Endothelial cell (in vitro differentiated cells): ENCODE measurements at regions not wholly inside any gene's neighbourhood (a gene's known extent, or its start where the extent isn't known, plus 50 kb on each side); places are given as distances from the start of the nearest gene placed in this dataset.
"Not testable (repeated sequence)": the region's sequence is repeated elsewhere in the genome, so short reads cannot be mapped to it uniquely, and the experiment has no call there.

Experiments used
- DNase-seq: peaks from one replicate; pipeline ENCODE4 v3.0.0; 2021; ENCODE audit warnings: low spot score
- H3K27ac Mint-ChIP-seq: one replicate; pipeline ENCODE4 v1.8.0; 2021; ENCODE audit warnings: mixed read lengths, inconsistent platforms; ENCODE audit not compliant: unreplicated experiment
- H3K27me3 Mint-ChIP-seq: one replicate; pipeline ENCODE4 v1.8.0; 2021; ENCODE audit warnings: mild to moderate bottlenecking, moderate library complexity, mixed read lengths, inconsistent platforms; ENCODE audit not compliant: unreplicated experiment
- H3K36me3 Mint-ChIP-seq: one replicate; pipeline ENCODE4 v1.8.0; 2021; ENCODE audit warnings: mild to moderate bottlenecking, low read depth, mixed read lengths, inconsistent platforms; ENCODE audit not compliant: unreplicated experiment
- H3K4me1 Mint-ChIP-seq: one replicate; pipeline ENCODE4 v1.8.0; 2021; ENCODE audit warnings: mild to moderate bottlenecking, mixed read lengths, inconsistent platforms; ENCODE audit not compliant: unreplicated experiment
- H3K4me3 Mint-ChIP-seq: one replicate; pipeline ENCODE4 v1.8.0; 2021; ENCODE audit warnings: mild to moderate bottlenecking, mixed read lengths, inconsistent platforms; ENCODE audit not compliant: unreplicated experiment
- H3K9me3 Mint-ChIP-seq: one replicate; pipeline ENCODE4 v1.8.0; 2021; ENCODE audit warnings: mixed read lengths, inconsistent platforms; ENCODE audit not compliant: unreplicated experiment
- TF ChIP-seq, protein P1 (sequence below): fragments of 200-600 bp; sonication (generic); IDR thresholded peaks from one replicate; pipeline ENCODE4 v1.5.0; 2021; ENCODE audit warnings: antibody characterized with exemption; ENCODE audit not compliant: unreplicated experiment

DNA sequence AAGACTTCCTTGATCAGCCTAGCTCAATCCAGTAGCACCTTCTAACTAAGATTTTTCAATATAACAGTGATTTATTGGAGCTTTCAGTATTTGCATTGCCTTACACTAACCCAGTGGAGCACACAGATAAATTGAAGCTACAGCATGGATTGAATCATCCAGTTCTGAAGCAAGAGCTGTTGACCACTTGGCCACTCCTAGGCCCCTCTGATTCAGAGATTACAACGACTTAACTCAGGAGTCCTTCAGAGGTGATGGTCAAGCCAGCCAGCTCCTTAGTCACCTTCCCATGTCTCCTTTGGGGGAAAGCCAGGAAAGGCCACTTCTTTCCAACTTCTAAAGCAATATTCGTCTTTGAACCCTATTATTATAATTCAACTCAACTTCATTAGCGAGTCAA is 151.8 kb downstream of the TENT5C start:
- no peaks in the 10 kb centered on the region for H3K4me1 Mint-ChIP-seq
- no peaks in the 10 kb centered on the region for H3K36me3 Mint-ChIP-seq
- peaks cover 2% of the 10 kb centered on the region for H3K27me3 Mint-ChIP-seq
- no peak for DNase-seq
- no peak overlapping the region for H3K27ac Mint-ChIP-seq
- H3K9me3 Mint-ChIP-seq: no peaks in the 10 kb centered on the region
- TF ChIP-seq, protein P1, sequence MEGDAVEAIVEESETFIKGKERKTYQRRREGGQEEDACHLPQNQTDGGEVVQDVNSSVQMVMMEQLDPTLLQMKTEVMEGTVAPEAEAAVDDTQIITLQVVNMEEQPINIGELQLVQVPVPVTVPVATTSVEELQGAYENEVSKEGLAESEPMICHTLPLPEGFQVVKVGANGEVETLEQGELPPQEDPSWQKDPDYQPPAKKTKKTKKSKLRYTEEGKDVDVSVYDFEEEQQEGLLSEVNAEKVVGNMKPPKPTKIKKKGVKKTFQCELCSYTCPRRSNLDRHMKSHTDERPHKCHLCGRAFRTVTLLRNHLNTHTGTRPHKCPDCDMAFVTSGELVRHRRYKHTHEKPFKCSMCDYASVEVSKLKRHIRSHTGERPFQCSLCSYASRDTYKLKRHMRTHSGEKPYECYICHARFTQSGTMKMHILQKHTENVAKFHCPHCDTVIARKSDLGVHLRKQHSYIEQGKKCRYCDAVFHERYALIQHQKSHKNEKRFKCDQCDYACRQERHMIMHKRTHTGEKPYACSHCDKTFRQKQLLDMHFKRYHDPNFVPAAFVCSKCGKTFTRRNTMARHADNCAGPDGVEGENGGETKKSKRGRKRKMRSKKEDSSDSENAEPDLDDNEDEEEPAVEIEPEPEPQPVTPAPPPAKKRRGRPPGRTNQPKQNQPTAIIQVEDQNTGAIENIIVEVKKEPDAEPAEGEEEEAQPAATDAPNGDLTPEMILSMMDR: no peak
- H3K4me3 Mint-ChIP-seq: no peak overlapping the region

DNA sequence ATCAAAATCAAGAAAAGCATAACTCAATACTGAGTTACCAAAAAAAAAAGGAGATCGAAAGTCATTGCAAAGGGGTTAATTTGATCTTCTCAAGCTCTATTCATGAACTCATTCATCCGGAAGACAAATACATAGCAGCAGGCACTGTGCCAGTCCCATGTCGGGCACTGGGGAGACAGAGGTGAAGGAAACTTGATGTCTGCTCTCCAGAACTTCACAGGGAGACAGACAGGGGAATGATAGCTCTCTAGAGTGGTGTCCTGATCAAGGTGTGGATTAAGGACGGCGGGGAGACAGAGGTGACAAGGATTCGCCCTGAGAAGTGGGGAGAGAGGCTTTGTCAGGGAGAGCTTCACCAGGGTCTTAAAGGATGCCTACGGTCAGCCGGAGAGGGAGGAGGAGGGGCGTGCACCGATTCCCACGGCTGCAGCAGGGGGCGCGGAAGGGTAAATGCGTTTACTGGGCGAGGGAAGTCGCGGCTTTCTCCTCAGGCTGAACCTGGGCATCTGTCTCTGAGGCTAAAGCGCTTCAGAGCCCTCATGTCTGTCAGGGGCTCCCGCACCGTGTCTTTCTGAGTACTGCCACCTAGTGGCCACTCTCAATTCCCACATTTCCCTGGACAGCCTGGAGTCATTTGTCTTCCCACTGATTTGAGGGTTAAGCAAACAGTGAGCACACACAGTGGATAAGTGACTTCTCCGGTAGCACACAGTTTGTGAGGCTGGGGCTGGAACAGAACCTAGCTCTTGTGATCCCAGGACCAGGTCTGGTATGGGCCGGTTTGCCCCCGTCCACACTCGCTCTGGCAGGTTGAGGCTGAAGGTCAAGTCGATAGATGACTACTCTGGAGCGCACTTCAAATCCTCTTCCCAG is 152.8 kb downstream of the TENT5C start:
- no peaks in the 10 kb centered on the region for H3K36me3 Mint-ChIP-seq
- DNase-seq: peak; percentile 78
- H3K4me3 Mint-ChIP-seq: peak overlapping the region; percentile 9
- H3K27me3 Mint-ChIP-seq: peaks cover 2% of the 10 kb centered on the region
- H3K9me3 Mint-ChIP-seq: no peaks in the 10 kb centered on the region
- TF ChIP-seq, protein P1: peak; percentile 90
- no peak overlapping the region for H3K27ac Mint-ChIP-seq
- H3K4me1 Mint-ChIP-seq: no peaks in the 10 kb centered on the region

DNA sequence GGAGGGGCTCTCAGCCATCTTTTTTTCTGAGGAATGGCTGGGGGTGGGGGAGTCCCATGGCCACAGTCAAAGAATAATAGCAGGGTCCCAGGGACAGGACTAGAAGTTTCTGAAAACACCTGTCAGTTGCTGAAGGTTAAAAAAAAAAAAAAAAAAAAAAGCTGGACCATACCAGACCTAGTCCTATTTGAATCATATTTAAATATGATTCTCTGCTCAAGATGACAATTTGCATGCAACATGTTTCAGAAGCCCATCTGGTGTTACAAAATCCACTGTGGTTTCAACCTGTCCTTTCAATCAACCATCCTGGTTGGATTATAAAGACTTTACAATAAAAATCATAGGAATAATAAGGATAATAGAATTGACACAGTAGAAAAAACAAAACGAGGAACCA is 153.7 kb downstream of the TENT5C start:
- Mint-ChIP-seq H3K27me3 (peaks cover 2% of the 10 kb centered on the region), H3K36me3 (no peaks in the 10 kb centered on the region), H3K27ac (no peak overlapping the region), H3K4me1 (no peaks in the 10 kb centered on the region), H3K4me3 (no peak overlapping the region), H3K9me3 (no peaks in the 10 kb centered on the region)
- no peak for DNase-seq
- TF ChIP-seq, protein P1: no peak

DNA sequence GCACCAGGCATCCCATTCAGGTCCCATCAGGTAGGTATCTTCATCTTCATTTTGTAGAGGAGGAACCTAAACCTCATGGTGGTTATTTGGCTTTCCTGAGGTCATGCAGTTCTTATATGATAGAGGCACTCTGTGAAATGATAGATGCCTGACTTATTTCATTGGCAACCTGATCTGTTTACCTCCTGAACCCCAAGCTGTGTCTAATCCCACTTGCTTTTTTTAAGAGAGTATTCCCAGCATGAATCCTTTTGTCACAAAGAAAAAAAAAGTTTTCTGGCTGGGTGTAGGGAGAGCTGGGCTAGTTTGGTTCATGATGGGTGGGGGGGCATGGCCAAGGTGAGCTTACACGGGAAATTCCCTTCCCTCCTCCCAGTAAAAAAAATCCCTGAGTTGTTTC is 154.2 kb downstream of the TENT5C start:
- no peaks in the 10 kb centered on the region for H3K9me3 Mint-ChIP-seq
- H3K4me1 Mint-ChIP-seq: no peaks in the 10 kb centered on the region
- no peaks in the 10 kb centered on the region for H3K36me3 Mint-ChIP-seq
- peaks cover 2% of the 10 kb centered on the region for H3K27me3 Mint-ChIP-seq
- no peak overlapping the region for H3K4me3 Mint-ChIP-seq
- TF ChIP-seq, protein P1: no peak
- no peak for DNase-seq
- no peak overlapping the region for H3K27ac Mint-ChIP-seq

DNA sequence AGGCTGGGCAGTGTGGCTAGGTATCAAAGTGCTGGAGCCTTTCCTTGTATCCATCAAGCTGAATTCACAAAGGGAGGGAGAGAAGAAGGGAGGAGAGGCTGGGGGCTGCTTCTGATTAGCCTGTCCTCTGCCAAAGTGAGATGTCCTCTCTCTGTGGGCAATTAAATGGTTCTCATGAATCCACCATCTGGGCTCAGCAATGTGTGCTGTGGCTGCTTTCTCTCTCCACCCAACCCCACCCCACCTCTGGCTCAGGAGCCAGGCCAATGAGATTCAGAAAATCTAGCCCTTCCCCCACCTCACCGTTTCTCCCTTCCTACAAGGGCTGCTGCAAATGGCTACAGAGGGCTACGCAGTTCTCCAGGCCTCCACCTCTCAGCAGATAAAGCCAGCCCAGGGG is 154.6 kb downstream of the TENT5C start:
- TF ChIP-seq, protein P1: no peak
- Mint-ChIP-seq H3K9me3 (no peaks in the 10 kb centered on the region), H3K4me1 (no peaks in the 10 kb centered on the region), H3K27ac (no peak overlapping the region), H3K36me3 (no peaks in the 10 kb centered on the region), H3K27me3 (peaks cover 2% of the 10 kb centered on the region), H3K4me3 (no peak overlapping the region)
- no peak for DNase-seq

DNA sequence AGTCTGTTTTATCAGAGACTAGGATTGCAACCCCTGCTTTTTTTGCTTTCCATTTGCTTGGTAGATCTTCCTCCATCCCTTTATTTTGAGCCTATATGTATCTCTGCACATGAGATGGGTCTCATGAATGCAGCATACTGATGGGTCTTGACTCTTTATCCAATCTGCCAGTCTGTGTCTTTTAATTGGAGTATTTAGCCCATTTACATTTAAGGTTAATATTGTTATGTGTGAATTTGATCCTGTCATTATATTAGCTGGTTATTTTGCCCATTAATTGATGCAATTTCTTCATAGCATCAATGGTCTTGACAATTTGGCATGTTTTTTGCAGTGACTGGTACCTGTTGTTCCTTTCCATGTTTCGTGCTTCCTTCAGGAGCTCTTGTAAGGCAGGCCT is 161.7 kb downstream of the GDAP2 start:
- not testable (repeated sequence) for H3K27me3 Mint-ChIP-seq, H3K36me3 Mint-ChIP-seq, H3K27ac Mint-ChIP-seq, H3K4me1 Mint-ChIP-seq, H3K4me3 Mint-ChIP-seq, DNase-seq, H3K9me3 Mint-ChIP-seq
